HG03432 (cell line): ENCODE measurements at regions not wholly inside any gene's neighbourhood (a gene's known extent, or its start where the extent isn't known, plus 50 kb on each side); places are given as distances from the start of the nearest gene placed in this dataset.

Source experiments
- ATAC-seq: cut with Tn5 transposase; IDR thresholded peaks from one replicate; pipeline ENCODE4 v1.9.1; 2021; ENCODE audit warnings: mild to moderate bottlenecking, moderate library complexity; ENCODE audit not compliant: unreplicated experiment

- ATAC-seq, result no peak
Observed at GRCh38 chr21:41653954-41654491, 112.8 kb downstream of the RIPK4 start.

GRCh38 chr21:41653243-41653953, 113.5 kb downstream of the RIPK4 start:
- no peak for ATAC-seq

DNA sequence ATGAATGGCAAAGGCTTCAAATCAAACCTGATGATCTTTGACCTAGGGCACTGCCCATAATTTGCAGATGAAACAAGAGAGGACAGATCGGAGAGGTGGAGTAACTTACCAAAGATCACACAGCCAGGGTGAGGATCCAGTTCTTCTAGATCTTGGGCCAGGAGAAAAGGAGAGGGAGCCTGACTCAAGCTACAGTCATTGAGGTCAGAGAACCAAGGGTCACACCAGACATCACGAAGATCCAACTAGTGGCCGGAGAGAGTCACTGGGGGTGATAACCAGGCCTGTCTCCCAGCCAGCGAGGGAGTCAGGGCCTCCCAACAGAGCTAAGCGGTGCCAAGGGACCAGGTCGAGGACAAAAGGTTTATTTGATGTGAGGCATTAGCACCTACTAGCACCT, 115.0 kb downstream of the RIPK4 start:
- no peak for ATAC-seq

DNA sequence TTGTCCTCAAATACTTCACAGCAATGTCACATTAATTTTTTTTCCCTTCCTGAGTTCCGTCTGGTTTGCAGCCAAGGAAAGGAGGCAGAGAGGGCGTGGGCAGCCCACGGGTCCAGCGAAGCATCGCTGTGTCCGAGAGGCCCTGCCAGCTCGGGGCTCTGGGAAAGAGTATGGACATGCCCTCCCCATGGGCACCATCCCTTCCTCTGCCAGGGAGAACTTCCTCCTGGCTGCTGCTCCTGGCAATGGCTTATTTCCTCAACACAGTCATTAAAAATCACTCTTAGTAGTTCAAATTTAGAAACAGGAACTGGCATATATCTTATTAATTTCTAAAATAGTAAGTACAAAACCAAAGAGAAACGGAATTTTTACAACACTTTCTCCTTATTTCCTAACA, 115.4 kb downstream of the RIPK4 start:
- ATAC-seq, result no peak

GRCh38 chr21:41650526-41651145, 116.2 kb downstream of the RIPK4 start:
- ATAC-seq, result no peak

DNA sequence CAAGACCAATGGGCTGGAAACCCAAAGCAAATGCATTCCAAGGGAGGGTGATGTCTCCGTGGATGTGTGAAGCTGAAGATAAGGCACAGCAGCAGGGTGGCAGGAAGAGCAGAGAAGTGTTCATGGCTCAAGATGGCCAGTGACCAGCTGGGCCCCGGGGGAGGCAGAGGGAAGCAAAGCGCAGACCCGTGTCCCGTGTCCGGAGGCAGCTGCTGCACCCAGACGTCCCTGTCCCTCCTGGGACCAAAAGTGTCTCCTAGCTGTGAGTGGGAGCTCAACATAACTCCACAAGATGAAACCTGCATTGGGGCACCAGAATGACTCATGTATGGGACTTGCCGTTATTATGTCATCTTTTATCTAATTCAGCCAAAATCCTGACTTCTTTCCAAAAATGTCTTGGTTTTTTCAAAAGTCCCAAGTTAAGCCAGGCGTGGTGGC, 118.2 kb downstream of the RIPK4 start:
- peak; percentile 53 for ATAC-seq

DNA sequence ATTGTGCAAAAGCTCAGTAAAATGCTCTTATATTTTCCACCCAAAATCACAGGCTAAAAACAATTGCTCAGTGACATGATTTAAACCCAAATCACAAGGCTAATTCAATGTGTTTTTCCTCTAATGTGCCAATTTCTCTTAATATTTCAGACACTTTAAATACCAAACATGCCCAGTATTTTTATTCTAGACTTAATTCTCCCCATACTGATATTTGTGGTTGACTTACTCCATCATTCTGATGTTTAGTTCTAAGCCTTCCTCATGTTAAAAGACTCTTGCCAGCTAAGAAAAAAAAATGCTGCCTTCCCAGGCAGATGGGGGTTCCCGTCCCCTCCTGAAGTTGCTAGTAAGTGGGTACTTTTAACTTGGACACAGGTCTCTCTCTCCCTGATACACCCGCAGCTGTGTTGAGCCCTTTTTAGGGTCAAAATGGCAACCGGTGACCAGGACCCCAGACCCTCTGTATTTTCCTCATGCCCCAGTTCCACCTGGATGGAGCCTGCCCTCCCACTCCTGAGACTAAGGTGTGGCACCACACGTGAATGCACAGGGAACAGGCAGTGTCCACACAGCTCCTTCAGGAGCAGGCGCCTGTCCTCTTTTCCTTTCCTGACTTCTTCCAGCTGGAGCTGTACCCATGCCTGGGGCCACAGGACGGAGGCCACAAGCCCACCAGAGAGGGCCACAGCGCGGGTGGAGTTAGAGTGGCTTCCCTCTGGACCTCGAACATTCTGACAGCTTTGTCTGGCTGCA, 118.9 kb downstream of the RIPK4 start:
- ATAC-seq, result no peak

- ATAC-seq, result no peak
Observed at GRCh38 chr21:41643246-41643966, 123.4 kb downstream of the RIPK4 start.

DNA sequence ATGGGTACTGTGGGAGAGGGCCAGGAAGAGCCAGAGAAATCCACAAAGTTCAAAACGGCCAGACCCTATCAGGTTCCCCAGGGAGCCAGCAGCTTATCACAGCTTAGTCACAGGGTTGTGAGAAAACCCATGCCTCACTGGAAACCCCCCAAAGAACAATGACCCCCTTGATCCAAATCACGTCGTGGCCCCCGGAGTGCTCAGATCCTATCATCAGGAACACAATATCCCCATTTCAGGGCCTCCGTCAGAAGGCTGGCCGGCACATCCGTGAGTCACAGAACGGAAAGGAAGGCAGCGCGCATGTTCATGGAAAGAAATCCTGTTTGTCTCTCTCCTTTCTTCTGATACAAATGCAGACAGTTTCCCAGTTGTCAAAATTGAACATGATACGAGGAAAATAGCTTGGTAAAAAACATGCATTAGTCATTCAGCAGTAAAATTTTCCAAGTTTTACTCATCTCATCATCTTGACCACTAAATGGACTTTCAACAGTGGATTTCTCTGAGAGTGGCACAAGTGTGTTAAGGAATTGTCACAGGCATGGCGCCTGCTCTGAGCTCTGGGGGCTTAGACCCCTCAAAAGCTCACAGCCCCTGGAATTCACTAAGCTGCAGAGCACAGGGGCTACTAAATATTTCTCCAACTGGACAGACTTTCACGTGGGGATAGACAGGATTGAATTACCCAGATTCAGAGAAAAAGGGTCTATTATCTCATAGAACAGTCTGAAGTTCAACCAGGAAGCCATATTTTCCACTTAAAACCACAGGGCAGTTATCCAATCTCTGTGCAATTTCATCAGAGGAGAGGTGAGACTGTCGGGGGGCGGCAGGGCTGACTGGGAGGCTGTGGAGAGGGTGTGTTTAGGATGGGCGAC, 124.8 kb downstream of the RIPK4 start:
- ATAC-seq, result no peak

DNA sequence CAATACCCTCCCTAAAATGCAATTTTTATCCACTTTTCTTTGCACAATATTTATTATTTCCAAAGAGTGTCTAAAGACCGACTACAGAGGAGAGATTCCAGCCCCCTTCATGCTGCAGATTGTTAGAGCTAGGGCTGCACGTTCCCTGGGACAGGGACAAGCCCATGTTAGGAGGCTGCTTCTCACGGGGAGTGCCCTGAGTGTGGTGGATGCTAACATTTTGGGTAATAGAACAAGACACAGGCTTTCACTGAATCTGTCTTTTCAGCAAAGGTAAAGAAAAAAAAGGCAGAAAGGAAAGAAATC, 125.4 kb downstream of the RIPK4 start:
- ATAC-seq, result no peak

DNA sequence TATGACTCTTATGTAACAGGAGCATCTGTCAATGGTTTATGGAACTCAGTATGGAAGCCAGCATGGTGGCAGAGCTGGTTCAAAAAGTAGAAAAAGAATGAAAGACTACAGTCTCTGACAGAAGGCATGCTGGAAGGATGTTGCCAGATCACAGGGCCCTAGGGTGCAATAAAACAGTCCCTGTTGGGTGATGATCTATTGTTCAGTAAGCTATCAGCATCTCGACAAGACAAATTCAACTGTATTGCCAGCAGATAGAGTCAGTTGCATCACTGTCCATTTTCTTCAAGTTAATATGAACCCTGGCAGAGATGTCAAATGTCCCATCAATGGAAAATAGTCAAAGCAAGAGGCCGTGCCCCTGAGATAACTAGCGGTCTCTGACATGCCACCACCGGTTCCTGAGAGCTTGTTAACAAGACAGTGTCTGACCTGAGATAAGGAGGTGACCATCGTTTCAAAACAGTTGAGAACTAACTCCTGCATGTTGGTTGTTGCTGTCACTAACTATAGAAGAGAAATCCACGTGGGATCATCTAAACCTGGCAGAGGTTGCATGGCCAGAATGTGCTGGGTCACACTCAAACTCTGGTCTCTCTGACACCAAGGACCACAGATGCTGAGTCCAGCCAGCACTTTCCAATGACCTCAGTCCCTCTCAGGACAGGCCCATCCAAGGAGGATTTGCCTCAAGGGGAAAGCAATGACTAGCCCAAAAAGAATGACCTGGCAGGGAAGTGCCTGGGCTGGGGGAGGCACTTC, 125.9 kb downstream of the RIPK4 start:
- ATAC-seq, result no peak

DNA sequence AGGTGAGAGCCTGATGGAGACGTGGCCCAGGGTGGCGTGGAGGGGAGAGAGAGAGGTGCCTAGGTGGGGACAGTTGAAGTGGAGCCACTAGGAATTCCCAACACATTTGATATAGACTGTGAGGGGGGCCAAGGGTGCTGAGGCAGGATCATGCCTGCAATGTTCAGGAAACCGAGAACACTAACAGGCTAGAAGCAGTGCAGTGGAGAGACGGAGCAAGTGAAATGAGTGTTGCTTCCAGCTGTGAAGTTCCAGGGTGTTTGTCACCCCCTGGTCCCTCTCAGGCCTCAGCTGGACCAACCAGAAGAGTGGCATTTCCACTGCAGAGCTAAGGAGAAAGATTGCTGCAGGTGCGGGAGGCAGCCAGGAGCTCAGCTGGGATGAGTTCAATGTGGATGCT, 127.1 kb downstream of the RIPK4 start:
- no peak for ATAC-seq

- no peak for ATAC-seq
Observed at GRCh38 chr21:41639336-41639735, 127.5 kb downstream of the RIPK4 start.

- no peak for ATAC-seq
Observed at GRCh38 chr21:41638201-41638790, 128.6 kb downstream of the RIPK4 start.

- ATAC-seq, result no peak
Observed at GRCh38 chr21:41636636-41637630, 129.0 kb upstream of the TMPRSS2 start.

GRCh38 chr21:41635874-41636273, 127.9 kb upstream of the TMPRSS2 start:
- ATAC-seq, result no peak

DNA sequence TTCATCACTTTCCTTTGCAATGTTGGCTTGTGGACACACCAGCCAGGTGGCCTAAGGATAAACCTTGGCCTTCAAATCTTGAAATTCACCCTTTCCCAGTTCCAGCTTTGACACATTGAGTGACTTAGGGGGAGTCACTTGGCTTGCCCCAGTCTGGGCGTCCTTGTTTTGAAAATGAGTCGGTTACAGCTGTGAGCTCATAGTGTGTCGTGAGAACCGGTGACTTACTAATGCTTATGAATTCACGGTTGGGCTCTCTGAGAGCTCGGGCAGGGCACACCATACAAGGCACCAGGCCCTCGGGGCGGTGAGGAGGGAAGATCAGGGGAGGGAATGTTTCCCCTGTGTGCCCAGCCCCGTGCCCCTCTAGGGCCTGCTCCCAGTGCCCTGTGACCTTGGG, 126.9 kb upstream of the TMPRSS2 start:
- ATAC-seq, result no peak

DNA sequence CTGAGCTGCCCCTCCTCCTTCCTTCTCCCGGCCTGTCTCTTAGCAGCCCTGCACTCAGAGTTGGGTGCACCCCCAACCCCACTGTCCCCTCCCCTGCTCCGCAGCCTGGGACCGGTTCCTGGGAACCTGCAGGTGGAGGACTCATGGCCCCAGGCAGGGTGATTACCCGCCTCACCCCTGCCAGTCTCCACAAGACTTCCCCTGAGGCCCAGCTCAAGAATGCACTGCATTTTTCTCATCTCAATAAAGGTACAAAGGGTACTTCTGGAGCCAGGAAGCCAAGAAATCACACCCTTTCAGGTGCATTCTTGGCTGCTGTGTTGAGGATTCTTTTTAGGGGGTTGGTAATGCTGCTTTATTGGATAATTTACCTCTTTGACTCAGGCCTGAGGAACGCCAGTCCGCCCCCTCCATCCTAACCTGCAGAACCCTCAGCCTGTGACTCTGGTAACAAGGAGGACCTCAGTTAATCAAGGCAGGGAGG, 126.3 kb upstream of the TMPRSS2 start:
- no peak for ATAC-seq
